HepG2 (cell line): ENCODE measurements at regions not wholly inside any gene's neighbourhood (a gene's known extent, or its start where the extent isn't known, plus 50 kb on each side); places are given as distances from the start of the nearest gene placed in this dataset.

Source experiments
- KLF15 ChIP-seq: sonication (generic); formaldehyde crosslinking; IDR thresholded peaks from 2 replicates; pipeline ENCODE4 v1.8.1; 2023; ENCODE audit warnings: borderline replicate concordance, mild to moderate bottlenecking, inconsistent platforms, missing genetic modification reagents, mixed read lengths
- POLR2A ChIP-seq, 2 experiments: IDR thresholded peaks; 2 replicates each; pipeline ENCODE4 v1.6.1; 2011; ENCODE audit warnings: low read depth in 2 of 2, low read length in 2 of 2, mild to moderate bottlenecking in 1 of 2, moderate library complexity in 1 of 2; ENCODE audit not compliant: insufficient read depth in 1 of 2
- ZZZ3 ChIP-seq: sonication (generic); formaldehyde crosslinking; IDR thresholded peaks from 2 replicates; pipeline ENCODE4 v1.4.0; 2020; ENCODE audit warnings: missing genetic modification reagents, mild to moderate bottlenecking, borderline replicate concordance

- no peak for TF ChIP-seq POLR2A (IDR thresholded peaks at IDR 0.05; ENCODE audit: insufficient read depth in 1 of 2, low read depth in 2 of 2, low read length in 2 of 2)
- TF ChIP-seq KLF15 (CRISPR knock-in tag): no peak
- TF ChIP-seq ZZZ3 (CRISPR knock-in tag): no peak
Measured at GRCh38 chr15:81725590-81725989, 320.2 kb downstream of the MEX3B start.
